Adrenal gland (tissue), 5 donors: ENCODE measurements at regions not wholly inside any gene's neighbourhood (a gene's known extent, or its start where the extent isn't known, plus 50 kb on each side); places are given as distances from the start of the nearest gene placed in this dataset.

ENCODE experiments used
- POLR2A ChIP-seq, 2 donors: fragments of 450-650 bp; IDR thresholded peaks; one replicate each; pipeline ENCODE4 v1.6.1; 2017; ENCODE audit warnings: antibody characterized with exemption in 2 of 2, mild to moderate bottlenecking in 2 of 2, moderate library complexity in 1 of 2
- TF ChIP-seq, protein P1 (sequence below), 6 experiments: fragments of 450-650 bp in 4 of 6; fragments of 200-600 bp in 2 of 6; sonication (generic) in 1 of 6; IDR thresholded peaks; 1 replicate in 5 of 6; 2 replicates in 1 of 6; pipeline versions ENCODE4 v1.5.1 to v1.8.0; 2016 to 2021; ENCODE audit warnings: antibody characterized with exemption in 6 of 6, mild to moderate bottlenecking in 2 of 6, moderate library complexity in 1 of 6
- donor health status: DM: no; HTN: no; CAD: no.

DNA sequence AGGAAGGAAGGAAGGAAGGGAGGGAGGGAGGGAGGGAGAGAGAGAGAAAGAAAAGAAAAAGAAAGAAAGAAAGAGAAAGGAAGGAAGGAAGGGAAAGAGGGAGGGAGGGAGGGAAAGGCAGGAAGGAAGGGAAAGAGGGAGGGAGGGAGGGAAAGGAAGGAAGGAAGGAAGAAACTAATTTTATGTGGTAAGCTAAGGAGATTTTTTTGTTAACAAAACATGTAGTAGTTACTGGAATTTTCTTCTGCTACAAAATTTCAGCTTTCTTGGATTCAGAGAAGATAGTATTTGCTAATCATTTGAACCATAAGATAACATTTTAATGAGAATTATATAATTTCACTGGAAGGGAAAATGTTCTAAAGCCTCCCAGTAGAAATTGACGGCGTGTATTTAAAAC, 437.8 kb upstream of the DCN start:
- TF ChIP-seq, protein P1, sequence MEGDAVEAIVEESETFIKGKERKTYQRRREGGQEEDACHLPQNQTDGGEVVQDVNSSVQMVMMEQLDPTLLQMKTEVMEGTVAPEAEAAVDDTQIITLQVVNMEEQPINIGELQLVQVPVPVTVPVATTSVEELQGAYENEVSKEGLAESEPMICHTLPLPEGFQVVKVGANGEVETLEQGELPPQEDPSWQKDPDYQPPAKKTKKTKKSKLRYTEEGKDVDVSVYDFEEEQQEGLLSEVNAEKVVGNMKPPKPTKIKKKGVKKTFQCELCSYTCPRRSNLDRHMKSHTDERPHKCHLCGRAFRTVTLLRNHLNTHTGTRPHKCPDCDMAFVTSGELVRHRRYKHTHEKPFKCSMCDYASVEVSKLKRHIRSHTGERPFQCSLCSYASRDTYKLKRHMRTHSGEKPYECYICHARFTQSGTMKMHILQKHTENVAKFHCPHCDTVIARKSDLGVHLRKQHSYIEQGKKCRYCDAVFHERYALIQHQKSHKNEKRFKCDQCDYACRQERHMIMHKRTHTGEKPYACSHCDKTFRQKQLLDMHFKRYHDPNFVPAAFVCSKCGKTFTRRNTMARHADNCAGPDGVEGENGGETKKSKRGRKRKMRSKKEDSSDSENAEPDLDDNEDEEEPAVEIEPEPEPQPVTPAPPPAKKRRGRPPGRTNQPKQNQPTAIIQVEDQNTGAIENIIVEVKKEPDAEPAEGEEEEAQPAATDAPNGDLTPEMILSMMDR (IDR thresholded peaks at IDR 0.05) = no peak
- TF ChIP-seq POLR2A (IDR thresholded peaks at IDR 0.05) = no peak
